ENCODE measurements at regions not wholly inside any gene's neighbourhood (a gene's known extent, or its start where the extent isn't known, plus 50 kb on each side); places are given as distances from the start of the nearest gene placed in this dataset.

- DNase-seq: no peak
Observed at GRCh38 chr14:104524726-104525125, 54.8 kb upstream of the C14orf180 start.

GRCh38 chr14:104526723-104527645 lies 52.6 kb upstream of the C14orf180 start:
- no peak for DNase-seq

DNA sequence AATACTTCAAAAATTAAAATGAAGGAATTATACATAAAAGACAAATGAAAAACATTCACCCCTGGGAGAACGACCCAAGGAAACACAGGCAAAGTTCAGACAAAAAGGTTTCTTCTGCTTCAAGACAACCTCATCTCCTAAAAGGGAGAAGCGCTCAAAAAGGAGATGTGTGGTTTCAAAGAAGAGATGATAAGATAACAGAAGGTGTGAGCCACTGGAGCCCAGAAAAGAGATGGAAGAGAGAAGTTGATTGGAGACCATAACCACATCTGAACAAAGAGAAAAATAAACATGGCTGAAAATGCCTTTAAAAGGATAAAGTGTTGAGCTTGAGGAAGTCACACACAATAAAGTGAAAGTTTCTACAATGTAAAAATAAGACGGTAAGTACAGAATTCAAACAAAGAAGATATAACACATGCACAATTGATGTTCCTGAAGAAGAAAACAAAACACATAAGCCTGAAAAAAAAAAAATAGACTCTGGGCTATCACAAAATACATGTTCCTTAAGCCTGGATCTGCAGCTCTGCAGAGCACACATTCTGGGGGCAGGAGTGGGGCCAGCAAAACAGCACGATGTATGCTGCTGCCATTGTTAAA lies 51.6 kb upstream of the C14orf180 start:
- no peak for DNase-seq

DNA sequence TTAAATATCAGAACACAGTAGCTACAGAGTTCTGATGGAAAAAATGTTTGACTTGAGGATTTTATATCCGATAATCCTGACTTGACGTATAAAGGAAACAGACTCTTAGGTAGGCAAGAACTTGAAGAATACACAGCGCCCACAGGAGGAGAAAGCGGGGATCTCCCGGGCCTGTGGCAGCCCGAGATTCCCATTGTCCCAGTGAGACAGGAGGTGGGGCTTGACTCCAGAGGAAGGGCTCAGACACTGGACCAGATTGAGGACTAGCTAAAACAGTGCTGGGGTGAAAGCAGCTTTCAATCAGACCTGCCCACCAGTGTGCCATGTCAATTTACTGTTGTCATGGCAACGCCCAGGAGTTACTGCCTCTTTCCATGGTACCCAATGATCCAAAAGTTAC lies 51.1 kb upstream of the C14orf180 start:
- DNase-seq: no peak
